Upper lobe of left lung (tissue), 6 donors: ENCODE measurements at regions not wholly inside any gene's neighbourhood (a gene's known extent, or its start where the extent isn't known, plus 50 kb on each side); places are given as distances from the start of the nearest gene placed in this dataset.

Experiments used
- ATAC-seq, 2 donors: fragments of 200-7000 bp; cut with Tn5 transposase; one replicate each; pipeline ENCODE4 v1.9.1; 2022; ENCODE audit warnings: mild to moderate bottlenecking in 2 of 2, moderate library complexity in 2 of 2; ENCODE audit not compliant: low FRiP score in 2 of 2
- DNase-seq, 2 donors: peaks; one replicate each; pipeline ENCODE4 v3.0.0-alpha.2; 2019 to 2020
- H3K27ac ChIP-seq, 4 donors: fragments of 200-600 bp; sonication (generic); one replicate each; pipeline ENCODE4 v1.5.1; 2016 to 2019
- H3K27me3 ChIP-seq, 4 donors: fragments of 200-600 bp; sonication (generic); one replicate each; pipeline ENCODE4 v1.5.1; 2017 to 2019
- H3K36me3 ChIP-seq, 4 donors: fragments of 200-600 bp; sonication (generic); one replicate each; pipeline ENCODE4 v1.5.1; 2016 to 2019
- H3K4me1 ChIP-seq, 4 donors: fragments of 200-600 bp; sonication (generic); one replicate each; pipeline ENCODE4 v1.5.1; 2018 to 2019
- H3K4me3 ChIP-seq, 4 donors: fragments of 200-600 bp; sonication (generic); one replicate each; pipeline ENCODE4 v1.5.1; 2017 to 2019; ENCODE audit warnings: mild to moderate bottlenecking in 2 of 4, moderate library complexity in 1 of 4
- H3K9me3 ChIP-seq, 4 donors: fragments of 200-600 bp; sonication (generic); one replicate each; pipeline ENCODE4 v1.5.1; 2018 to 2019
- CTCF ChIP-seq, 6 experiments: fragments of 450-650 bp in 4 of 6; fragments of 200-600 bp in 2 of 6; sonication (generic) in 2 of 6; IDR thresholded peaks; one replicate each; pipeline ENCODE4 v1.5.1; 2016 to 2019; ENCODE audit warnings: antibody characterized with exemption in 6 of 6
- EP300 ChIP-seq, 4 donors: sonication (generic); formaldehyde crosslinking; IDR thresholded peaks; one replicate each; pipeline ENCODE4 v1.5.1; 2017; ENCODE audit warnings: antibody characterized with exemption in 4 of 4, control low read depth in 2 of 4
- POLR2A ChIP-seq, 4 donors: fragments of 450-650 bp; IDR thresholded peaks; one replicate each; pipeline ENCODE4 v1.5.1; 2016 to 2017; ENCODE audit warnings: antibody characterized with exemption in 4 of 4, mild to moderate bottlenecking in 2 of 4
- POLR2AphosphoS5 ChIP-seq, 2 donors: sonication (generic); formaldehyde crosslinking; IDR thresholded peaks; one replicate each; pipeline ENCODE4 v1.5.1; 2017; ENCODE audit warnings: antibody characterized with exemption in 2 of 2
- WGBS, 2 donors: methylation state at CpG; one replicate each; pipeline ENCODE4 v1.1.5; 2017 to 2018; 5-methylcytosine and 5-hydroxymethylcytosine counted together
- donor health status: DM: no; HTN: no; CAD: no; lungs with moderate emphysema.
- donor health status: DM: no; HTN: yes; CAD: no; lungs with severe emphysema.

GRCh38 chr7:46294381-46294780 lies 373.3 kb upstream of the IGFBP3 start:
- Histone ChIP-seq H3K36me3 (no peaks in the 10 kb centered on the region), H3K27me3 (no peaks in the 10 kb centered on the region), H3K9me3 (peaks cover 0 to 8% (median 3%) of the 10 kb centered on the region in 4 donors), H3K4me3 (no peak overlapping the region), H3K27ac (no peak overlapping the region), H3K4me1 (no peaks in the 10 kb centered on the region)
- DNase-seq, result no peak
- no peak for TF ChIP-seq CTCF (IDR thresholded peaks at IDR 0.05)
- no peak for TF ChIP-seq POLR2A (IDR thresholded peaks at IDR 0.05)
- TF ChIP-seq EP300 (IDR thresholded peaks at IDR 0.05), result no peak
- no peak for TF ChIP-seq POLR2AphosphoS5 (IDR thresholded peaks at IDR 0.05)
- WGBS, 2 donors, result 72 to 90% methylated on average over 5 of the region's 5 CpGs
- no peak for ATAC-seq

- no peak overlapping the region for H3K27ac ChIP-seq
- no peaks in the 10 kb centered on the region for H3K4me1 ChIP-seq
- WGBS, 2 donors, result 73 to 84% methylated on average over 7 of the region's 7 CpGs
- TF ChIP-seq EP300 (IDR thresholded peaks at IDR 0.05) (no peak), POLR2A (IDR thresholded peaks at IDR 0.05) (no peak), POLR2AphosphoS5 (IDR thresholded peaks at IDR 0.05) (no peak), CTCF (IDR thresholded peaks at IDR 0.05) (no peak)
- DNase-seq, result no peak
- H3K9me3 ChIP-seq, result peaks cover 0 to 5% (median 2%) of the 10 kb centered on the region in 4 donors
- no peaks in the 10 kb centered on the region for H3K36me3 ChIP-seq
- H3K27me3 ChIP-seq, result no peaks in the 10 kb centered on the region
- ATAC-seq, result no peak
- no peak overlapping the region for H3K4me3 ChIP-seq
Observed at GRCh38 chr7:46292741-46293140, 371.7 kb upstream of the IGFBP3 start.

- Histone ChIP-seq H3K27ac (no peak overlapping the region), H3K4me3 (no peak overlapping the region), H3K4me1 (no peaks in the 10 kb centered on the region), H3K27me3 (no peaks in the 10 kb centered on the region), H3K9me3 (no peaks in the 10 kb centered on the region), H3K36me3 (no peaks in the 10 kb centered on the region)
- TF ChIP-seq POLR2AphosphoS5 (IDR thresholded peaks at IDR 0.05), result no peak
- no peak for TF ChIP-seq POLR2A (IDR thresholded peaks at IDR 0.05)
- no peak for TF ChIP-seq CTCF (IDR thresholded peaks at IDR 0.05)
- no peak for TF ChIP-seq EP300 (IDR thresholded peaks at IDR 0.05)
- DNase-seq (no peak), ATAC-seq (peak in 1 of 2 donors; percentile 76)
- 55 to 72% methylated on average over 4 of the region's 4 CpGs for WGBS, 2 donors
Observed at GRCh38 chr7:46291601-46292150, 370.6 kb upstream of the IGFBP3 start.

- DNase-seq (peak in 1 of 2 donors; percentile 14), ATAC-seq (peak; percentile 72 to 74)
- Histone ChIP-seq H3K4me1 (no peaks in the 10 kb centered on the region), H3K27me3 (no peaks in the 10 kb centered on the region), H3K27ac (no peak overlapping the region), H3K36me3 (no peaks in the 10 kb centered on the region), H3K4me3 (no peak overlapping the region), H3K9me3 (no peaks in the 10 kb centered on the region)
- 62 to 75% methylated on average over 4 to 5 of the region's 5 CpGs for WGBS, 2 donors
- no peak for TF ChIP-seq EP300 (IDR thresholded peaks at IDR 0.05)
- TF ChIP-seq POLR2AphosphoS5 (IDR thresholded peaks at IDR 0.05), result no peak
- no peak for TF ChIP-seq POLR2A (IDR thresholded peaks at IDR 0.05)
- TF ChIP-seq CTCF (IDR thresholded peaks at IDR 0.05), result no peak
Observed at GRCh38 chr7:46291050-46291438, 370.0 kb upstream of the IGFBP3 start.

- H3K27me3 ChIP-seq, result no peaks in the 10 kb centered on the region
- H3K27ac ChIP-seq, result no peak overlapping the region
- no peaks in the 10 kb centered on the region for H3K4me1 ChIP-seq
- no peak for ATAC-seq
- 45 to 75% methylated on average over 1 of the region's 1 CpG for WGBS, 2 donors
- H3K9me3 ChIP-seq, result no peaks in the 10 kb centered on the region
- no peak for DNase-seq
- no peak overlapping the region for H3K4me3 ChIP-seq
- TF ChIP-seq POLR2A (IDR thresholded peaks at IDR 0.05), result no peak
- TF ChIP-seq CTCF (IDR thresholded peaks at IDR 0.05), result no peak
- TF ChIP-seq EP300 (IDR thresholded peaks at IDR 0.05), result no peak
- TF ChIP-seq POLR2AphosphoS5 (IDR thresholded peaks at IDR 0.05), result no peak
- no peaks in the 10 kb centered on the region for H3K36me3 ChIP-seq
Observed at GRCh38 chr7:46290374-46291049, 369.4 kb upstream of the IGFBP3 start.
